GM18909 (cell line): ENCODE measurements at regions not wholly inside any gene's neighbourhood (a gene's known extent, or its start where the extent isn't known, plus 50 kb on each side); places are given as distances from the start of the nearest gene placed in this dataset.

Source experiments
- ATAC-seq: cut with Tn5 transposase; IDR thresholded peaks from one replicate; pipeline ENCODE4 v1.9.1; 2021; ENCODE audit warnings: mild to moderate bottlenecking; ENCODE audit not compliant: unreplicated experiment, poor library complexity

DNA sequence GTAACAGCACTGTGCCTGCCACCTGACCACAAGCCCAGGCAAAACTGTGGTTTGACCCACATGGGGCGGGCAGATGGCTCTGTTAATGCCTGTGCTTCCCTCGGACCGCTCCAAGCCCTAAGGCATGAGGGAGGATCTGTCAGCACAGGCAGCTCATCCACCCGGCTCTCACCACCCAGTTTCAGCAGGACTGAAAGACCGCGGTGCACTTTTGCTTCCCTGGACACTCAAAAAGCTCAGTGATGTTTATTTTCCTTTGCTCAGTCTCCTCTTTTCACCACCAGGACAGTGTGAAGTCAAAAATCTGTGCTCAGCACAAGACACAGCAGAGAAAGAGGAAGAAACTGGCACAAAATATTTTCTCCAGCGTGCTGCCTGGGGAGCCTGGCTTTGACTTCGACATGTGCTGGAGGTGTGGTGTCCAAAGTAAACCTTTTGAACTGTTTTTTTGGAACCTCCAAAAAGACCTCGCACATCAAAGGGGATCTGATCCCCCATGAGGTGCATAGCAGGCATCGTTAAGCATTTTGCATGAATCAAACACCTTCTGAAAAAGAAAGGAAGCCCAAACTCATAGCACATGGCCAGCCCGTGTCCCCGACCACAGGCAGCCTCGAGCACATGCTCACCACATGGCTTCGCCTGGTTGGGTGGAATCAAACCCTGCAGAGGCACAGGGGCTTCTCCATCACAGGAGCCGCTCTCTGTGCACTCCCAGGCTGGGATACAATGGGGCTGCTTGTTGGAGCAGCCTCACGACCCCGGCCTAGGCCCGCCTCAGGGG lies 441.7 kb upstream of the JARID2 start:
- no peak for ATAC-seq

DNA sequence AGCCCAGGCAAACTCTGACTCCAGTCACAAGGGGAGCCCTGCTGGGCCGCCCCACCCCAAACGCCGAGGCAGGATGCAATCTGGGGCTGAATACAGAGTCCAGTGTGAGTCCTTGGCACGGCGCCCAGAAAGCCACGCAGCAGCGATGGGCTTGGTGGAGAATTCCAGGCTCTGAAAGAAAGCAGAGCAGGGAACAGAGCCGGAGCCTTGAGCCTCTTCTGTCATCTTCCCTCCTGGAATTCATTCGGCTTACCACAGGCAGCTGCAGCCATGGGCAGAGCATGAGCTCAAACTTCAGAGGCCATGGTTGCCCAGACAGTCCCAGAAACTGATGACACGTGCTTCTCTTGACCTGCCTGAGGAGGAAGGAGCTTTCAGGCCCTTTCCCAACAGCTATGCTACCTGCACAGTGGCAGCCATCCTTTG lies 441.1 kb upstream of the JARID2 start:
- no peak for ATAC-seq

DNA sequence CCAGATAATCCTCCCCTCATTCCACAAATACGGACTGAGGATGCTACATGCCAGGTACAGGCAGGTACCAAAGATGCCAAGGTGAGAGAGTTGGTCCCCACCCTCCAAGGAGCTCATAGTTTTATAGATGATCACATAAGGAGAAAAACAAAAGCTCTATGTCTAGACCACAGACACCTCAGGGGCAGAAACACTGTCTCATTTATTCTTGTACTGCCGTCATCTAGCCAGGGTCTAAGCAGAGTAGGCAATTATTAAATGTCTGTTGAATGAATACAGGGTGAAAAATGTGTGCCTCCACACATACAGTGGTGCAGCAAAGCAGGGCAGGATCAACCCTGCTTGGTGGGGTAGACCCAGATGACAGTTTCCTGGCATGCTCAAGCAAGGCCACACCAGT lies 439.8 kb upstream of the JARID2 start:
- no peak for ATAC-seq

DNA sequence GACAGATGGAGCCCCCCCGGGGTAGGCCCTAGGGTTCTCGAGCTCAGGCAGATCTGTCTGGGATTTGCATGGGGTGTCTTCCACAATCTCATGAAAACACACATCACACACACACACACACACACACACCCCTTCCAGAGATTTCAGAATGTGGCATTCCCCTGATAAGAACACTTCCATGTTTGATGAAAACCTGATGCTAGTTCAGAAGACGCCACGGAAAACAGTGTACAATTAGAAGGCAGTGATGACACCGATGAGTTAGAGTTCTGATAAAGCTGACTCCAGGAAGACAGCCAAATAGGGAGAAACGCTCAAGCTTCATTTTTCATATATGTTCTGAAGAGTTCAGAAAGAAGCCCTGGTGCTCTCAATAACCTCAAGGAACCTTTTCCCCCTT lies 438.7 kb upstream of the JARID2 start:
- ATAC-seq, result no peak

DNA sequence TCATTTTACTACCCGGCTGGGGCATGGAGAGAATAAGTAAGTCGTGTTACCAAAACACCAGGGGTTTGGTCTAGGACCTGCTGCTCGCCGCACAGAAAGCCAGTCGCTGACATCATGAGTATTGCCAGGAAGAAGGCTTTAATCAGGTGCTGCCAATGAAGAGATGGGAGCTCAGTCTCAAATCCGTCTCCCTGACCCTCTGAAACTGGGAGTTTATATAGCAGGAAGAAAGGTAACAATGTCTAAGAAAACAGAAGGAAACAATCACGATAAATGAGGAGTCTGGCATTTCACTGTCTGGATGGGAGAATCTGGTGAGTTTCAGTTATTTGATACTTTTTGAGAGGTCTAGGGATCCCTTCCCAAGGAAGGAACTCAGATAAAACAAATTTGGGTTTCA lies 437.9 kb upstream of the JARID2 start:
- ATAC-seq, result no peak

DNA sequence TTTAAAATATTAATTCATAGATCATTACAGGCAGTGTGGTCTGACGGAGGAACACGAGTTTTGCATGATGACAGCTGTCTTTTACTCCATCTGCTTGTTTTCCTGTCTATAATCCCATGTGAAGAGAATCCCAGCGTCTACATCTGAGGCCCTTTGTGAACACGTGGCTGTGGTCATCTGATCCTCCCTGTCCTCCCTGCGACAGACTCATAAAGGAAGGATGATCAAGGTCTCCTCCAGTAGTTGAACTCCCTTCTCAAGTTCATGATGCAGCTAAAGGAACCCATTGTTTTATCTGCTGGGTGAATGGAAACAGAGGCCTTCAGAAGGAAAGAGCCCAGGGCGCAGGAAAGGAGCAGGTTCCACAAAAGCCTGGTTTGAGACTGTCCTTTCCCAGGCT lies 435.8 kb upstream of the JARID2 start:
- no peak for ATAC-seq

DNA sequence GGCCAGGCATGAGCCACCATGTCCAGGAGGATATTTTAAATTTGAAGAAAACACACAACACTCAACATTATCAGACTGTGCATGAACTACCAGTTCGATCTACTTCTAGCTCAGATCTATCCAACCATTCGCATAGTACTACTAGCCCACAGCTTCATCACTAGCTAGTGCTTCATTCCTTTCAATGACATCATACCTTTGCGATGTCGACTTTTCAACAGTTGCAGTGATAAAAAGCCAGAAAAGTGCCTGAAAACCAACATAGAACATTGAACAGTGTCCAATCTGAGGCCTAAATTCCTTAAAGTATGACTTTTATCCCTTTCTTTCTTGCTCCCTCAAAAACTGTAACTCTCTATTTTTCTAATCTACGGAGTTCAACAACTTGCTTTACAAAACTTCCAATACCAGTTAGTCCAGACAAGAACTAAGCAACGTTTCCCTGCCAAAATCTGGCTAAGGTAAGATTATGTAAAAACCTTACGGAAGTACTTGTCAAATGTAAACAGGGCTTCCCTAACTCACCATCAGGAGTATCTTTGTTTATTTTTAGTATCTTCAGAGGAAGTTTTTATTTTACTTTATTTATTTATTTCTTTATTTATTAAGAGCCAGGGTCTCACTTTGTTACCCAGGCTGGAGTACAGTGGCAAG lies 434.0 kb upstream of the JARID2 start:
- ATAC-seq, result no peak

DNA sequence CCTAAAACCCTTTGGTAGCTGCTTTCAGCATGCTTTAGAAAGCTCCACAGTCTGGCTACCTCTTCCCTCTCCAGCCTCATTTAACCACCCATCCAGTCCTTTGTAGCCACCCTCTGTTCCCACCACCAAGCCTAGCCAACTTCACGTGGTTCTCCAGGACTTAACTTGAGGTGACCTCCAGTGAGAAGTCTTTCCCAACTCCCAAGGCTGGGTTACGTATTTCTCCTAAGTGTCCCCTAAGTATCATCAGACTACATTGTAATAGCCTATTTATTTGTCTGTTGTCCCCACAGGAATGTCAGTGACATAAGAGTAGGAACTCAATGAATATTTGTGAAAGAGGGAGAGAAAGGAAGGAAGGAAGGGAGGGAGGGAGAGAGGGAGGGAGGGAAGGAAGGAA lies 431.9 kb upstream of the JARID2 start:
- no peak for ATAC-seq

DNA sequence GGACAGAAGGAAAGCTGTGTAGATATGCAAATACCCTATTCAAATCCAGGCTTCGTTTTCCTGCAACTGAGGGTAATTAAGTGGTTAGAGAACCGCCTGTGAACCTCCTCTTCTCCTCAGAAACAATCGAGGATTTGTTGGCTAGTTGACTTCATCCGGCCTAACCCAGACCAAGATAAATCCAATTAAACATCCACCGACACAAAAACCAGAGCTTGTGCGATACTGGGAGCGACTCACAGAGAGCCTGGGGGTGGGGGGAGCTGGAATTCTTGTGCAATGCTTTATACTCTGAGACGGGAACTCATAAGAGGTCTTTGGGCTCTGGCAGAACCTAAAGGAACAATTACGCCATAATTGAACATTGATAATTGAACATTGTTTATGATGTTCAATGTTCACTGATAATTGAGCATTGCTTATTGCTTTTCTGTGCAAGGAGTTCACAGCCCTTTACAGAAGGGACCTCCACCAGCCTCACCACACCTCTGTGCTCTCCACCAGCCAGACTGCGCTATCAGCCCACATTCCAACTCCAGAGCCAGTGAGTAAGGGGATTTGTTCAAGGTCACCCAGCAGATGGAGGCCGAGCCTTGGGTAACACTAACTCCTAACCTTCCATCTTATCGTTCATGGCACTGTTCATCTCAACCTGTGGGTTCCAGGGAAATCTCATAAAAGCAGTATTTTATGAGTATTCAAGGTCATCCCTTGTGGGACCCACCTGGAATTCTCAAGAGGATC lies 429.6 kb upstream of the JARID2 start:
- no peak for ATAC-seq

DNA sequence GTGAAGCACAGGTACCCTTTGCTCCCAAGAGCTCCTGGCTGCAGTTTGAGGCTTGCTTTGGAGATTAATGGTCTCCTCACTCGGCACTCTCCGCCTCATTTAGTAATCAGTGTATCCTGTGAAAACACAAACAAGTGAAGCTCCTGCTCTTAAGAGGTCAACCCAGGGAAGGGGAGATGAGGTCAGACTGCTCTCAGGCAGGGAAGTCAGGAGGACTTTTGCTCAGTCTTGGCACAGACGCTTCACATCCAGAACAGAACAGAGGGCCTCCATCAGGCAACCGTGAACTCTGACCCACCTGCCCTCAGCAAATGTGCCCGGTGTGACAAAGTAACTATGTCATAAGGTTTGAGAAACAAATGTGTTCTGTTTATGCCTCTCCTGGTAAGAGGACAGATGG lies 428.8 kb upstream of the JARID2 start:
- no peak for ATAC-seq

DNA sequence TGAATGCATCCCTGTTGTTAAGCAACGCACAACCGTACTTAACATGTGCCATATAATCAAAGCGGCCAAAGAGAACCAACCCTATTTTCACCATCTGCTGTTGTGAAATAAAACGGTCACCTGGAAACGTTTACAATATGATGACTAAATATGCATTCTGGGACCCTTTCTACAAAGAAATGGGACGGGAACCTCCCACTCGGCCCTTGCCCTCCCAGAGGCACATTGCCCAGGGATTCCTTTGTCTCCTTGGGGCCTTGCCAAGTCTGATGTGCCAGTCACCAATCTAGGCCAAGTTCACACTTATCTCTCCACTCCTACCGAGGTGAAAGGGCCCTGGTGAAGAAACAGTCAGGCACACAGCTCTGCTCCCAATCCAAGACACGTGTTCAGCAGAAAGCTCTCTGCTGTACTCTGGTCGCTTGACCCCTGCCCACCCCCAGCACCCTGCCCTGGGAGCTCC lies 427.4 kb upstream of the JARID2 start:
- ATAC-seq, result no peak

DNA sequence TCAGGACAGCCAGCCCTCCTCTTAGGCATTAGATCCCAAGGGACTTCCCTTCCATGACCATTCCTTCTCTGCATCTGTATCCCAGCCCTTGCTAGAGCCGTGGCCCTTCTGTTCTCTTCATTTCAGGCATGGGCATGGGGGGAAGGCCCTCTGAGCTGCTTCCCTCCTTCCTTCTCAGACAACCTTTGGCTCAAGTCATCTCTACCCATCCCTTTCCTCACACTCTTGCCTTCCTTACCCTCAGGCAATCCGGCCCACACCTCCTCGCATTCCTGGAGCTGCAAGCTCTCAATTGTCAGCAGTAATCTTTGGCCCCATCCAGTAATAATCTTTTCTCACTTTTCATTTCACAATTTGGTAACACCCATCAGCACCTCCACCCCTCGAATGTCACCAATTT lies 426.9 kb upstream of the JARID2 start:
- ATAC-seq, result no peak

DNA sequence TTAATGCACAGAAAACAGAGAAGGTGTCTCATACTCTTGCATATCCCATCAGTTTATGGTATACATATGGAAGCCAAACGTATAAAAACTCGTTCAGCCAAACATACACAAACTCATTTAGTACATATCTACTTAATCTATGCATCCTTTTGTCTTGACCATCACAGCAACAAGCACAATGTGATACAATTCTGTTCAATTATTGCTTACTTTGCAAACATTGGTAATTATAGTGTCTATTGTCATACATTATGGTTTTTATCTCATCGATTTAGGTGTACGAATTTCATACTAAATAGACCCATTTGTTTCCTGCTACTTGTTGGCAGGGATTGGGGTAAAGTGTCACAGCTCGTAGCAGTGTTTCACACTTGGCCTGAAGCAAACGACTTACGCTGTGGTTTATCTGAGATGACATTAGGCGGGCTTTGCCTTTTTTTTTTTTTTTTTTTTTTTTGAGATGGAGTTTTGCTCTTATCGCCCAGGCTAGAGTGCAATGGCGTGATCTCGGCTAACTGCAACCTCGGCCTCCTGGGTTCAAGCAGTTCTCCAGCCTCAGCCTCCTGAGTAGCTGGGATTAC lies 425.9 kb upstream of the JARID2 start:
- ATAC-seq, result no peak

DNA sequence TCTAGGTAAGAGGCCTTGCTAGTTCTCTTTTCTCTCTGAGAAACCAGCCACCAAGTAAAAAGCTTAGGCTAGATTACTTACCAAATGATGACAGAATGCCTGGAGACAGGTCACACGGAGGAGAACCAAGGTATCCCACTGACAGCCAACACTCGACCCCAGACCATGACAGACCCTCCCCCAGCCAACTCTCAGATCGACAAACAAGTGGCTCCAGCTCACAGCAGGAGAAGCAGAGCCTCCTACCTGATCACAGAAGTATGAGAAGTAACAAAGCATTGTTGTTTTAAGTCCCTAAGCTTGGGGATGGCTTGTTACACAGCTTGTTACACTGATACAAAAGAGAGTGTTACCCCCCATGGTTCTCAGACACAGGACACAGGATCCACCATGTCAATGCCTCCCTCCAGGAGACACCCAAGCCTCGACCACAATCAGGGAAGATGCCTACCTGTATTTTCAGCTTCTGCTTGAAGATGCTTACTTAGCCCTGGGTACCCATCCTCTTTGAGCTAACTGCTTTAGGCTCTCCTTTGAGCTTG lies 423.8 kb upstream of the JARID2 start:
- ATAC-seq, result no peak

DNA sequence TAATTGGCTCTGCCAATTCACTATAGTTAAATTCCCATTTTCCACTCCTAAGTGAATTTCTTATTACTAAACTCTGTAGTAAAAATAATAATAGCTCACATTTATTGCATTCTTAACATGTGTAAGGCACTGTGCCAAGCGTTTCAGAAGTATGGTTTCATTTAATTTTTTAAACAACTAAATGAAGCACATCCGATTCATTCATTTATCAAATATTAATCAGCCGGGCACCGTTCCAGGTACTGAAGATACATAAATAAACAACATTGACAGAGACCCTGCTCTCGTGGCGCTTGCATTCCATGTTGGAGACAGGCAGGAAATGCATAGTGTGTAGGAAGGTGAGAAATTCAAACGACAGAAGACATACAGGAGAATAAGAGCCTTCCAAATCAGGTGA lies 423.2 kb upstream of the JARID2 start:
- ATAC-seq, result no peak

DNA sequence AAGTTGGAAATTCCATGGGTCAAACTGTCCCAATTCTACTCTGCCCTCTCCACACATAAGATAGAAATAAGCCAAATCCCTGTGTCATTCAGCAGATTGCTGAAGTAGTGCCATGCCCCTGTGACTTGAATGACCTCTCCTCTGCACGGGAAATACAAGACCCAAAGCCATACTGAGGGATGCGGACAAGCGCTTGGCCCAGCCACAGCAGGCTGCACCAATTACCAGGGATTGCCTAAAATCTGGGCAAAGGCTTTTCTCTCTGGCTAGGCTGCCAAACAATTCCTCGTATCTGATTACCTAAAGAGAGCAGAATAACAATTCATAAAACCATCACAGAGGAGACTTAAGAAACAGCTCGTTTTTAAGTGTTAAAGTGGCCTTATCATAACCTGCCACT lies 421.8 kb upstream of the JARID2 start:
- ATAC-seq, result no peak

DNA sequence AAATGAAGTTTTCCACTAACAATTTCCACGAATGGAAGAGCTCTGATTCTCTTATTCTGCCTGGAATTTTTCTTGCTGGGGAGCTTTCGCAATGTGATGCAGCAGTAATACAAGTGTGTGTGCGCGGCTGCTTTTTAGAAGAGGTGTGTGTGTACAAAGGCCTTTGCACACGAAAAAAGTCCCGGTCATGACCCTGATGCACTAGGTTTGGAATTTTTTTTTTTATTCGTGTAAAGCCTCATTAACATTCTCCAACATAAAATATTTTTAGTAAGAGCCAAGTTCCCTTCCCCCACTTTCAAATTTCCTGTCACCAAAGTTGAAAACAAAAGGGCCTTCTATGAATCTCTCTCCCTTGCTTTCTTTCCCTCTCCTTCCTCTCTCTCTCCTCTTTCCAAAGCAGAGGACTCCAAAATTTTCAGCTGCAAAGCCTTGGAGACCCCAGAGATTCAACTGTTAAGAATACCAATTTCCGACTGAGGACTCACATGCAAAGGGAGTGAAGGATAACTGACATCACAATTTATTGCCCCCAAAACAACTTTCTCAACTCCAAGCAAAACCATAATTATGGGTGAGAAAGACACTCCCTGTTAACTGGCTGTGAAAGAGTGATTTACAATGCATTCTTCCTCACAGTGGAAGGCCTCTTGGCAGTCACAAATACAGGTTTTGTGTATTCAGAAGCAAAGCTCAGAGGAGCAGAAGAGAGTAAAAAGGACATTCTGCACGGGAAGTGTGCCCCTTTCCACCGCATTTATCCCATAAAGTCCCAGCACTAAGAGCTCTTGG lies 421.2 kb upstream of the JARID2 start:
- ATAC-seq, result no peak

DNA sequence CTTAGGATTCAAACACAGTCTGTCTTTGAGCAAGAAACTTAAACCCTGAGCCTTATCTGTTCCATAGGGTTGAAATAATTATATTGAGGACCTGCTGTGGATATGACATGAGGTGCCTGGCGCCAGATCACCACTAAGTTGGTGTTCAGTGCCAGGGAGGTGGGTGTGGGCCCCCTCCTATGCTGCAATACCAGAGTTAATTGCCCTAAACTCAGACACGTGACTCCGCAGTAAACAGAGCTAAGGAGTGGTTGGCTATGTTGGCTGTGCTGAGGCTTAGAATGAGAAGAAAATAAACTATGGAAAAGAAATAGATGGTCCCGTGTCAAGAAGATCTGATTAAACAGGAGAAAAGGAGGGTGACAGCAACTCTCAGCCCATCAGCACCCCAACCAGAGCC lies 419.4 kb upstream of the JARID2 start:
- no peak for ATAC-seq

DNA sequence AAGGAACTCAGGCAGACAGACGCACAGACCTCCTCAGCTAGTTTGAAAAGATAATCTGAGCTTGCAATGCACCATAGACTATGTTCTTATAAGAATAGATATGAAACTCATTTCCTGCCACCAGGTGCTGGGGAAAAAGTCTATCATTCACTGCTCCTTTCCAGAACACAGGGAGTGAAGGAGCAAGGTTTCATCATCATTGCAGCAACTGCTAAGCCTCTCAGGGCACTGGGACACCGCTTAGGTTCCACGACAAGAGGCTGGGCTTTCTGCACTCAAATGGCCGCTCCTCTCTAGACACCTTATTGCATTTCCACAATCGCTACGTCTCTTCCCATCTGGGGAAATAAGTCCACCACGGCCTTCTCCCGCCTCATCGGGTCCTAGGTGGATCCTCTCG lies 418.5 kb upstream of the JARID2 start:
- ATAC-seq, result no peak

DNA sequence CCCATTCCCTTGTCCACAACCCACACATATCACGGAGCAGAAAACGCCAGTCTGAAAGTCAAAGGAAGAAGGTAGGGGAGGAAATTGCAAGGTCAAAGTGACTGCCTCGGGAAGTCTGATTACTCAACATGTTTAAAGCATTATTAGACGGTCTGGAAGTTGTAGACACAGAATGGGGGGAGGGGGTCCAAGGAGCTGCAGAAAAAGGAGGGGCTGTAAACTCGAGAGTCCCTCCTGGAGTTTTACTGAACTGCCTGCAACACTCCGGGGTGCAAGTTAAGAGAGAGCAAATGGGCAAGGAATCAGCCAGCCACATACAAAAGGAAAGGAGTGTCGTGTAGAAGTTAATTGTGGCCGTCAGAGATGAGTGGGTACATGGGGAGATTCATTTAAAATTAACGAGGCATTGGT lies 417.7 kb upstream of the JARID2 start:
- no peak for ATAC-seq
